AG04449 (cell line): ENCODE measurements at regions not wholly inside any gene's neighbourhood (a gene's known extent, or its start where the extent isn't known, plus 50 kb on each side); places are given as distances from the start of the nearest gene placed in this dataset.

Experiments used
- CTCF ChIA-PET: fragments of 350-600 bp; formaldehyde crosslinking; extraction: SDS; loops from one replicate; lab custom pipeline; 2021; ENCODE audit warnings: antibody characterized with exemption; lab: Yijun Ruan, JAX
- POLR2A ChIA-PET: fragments of 400-600, 350-600 bp; formaldehyde crosslinking; extraction: SDS; loops from one replicate; lab custom pipeline; 2020; ENCODE audit warnings: antibody characterized with exemption, inconsistent platforms; lab: Yijun Ruan, JAX
- DNase-seq: peaks from one replicate; pipeline ENCODE4 v3.0.0-alpha.2; 2010; ENCODE audit warnings: low read depth, low spot score
- H3K4me3 ChIP-seq: 2 replicates; pipeline ENCODE4 v1.5.1; 2011; ENCODE audit warnings: low read depth, mild to moderate bottlenecking, control low read depth, low read length
- CTCF ChIP-seq: IDR thresholded peaks from one replicate; pipeline ENCODE4 v1.5.1; 2011; ENCODE audit warnings: mild to moderate bottlenecking, moderate library complexity, low read length, control low read depth, inconsistent platforms; ENCODE audit not compliant: insufficient read depth; ENCODE audit errors: missing control alignments

GRCh38 chr5:7015586-7016256 lies 302.5 kb downstream of the TENT4A start:
- no peak for TF ChIP-seq CTCF
- H3K4me3 ChIP-seq = no peak overlapping the region
- ChIA-PET CTCF (no interaction called here), POLR2A (no interaction called here)
- DNase-seq = no peak

- CTCF ChIA-PET = no interaction called here
- no peak for DNase-seq
- no peak overlapping the region for H3K4me3 ChIP-seq
- no peak for TF ChIP-seq CTCF
- POLR2A ChIA-PET = no interaction called here
Observed at GRCh38 chr5:7016999-7017747, 303.9 kb downstream of the TENT4A start.

- DNase-seq = no peak
- H3K4me3 ChIP-seq = no peak overlapping the region
- TF ChIP-seq CTCF = no peak
- ChIA-PET POLR2A (no interaction called here), CTCF (no interaction called here)
Observed at GRCh38 chr5:7018198-7018597, 305.0 kb downstream of the TENT4A start.

GRCh38 chr5:7018601-7019000 lies 305.4 kb downstream of the TENT4A start:
- ChIA-PET CTCF (no interaction called here), POLR2A (no interaction called here)
- no peak for DNase-seq
- H3K4me3 ChIP-seq = no peak overlapping the region
- no peak for TF ChIP-seq CTCF

GRCh38 chr5:7036192-7036835 lies 323.1 kb downstream of the TENT4A start:
- no peak overlapping the region for H3K4me3 ChIP-seq
- CTCF ChIA-PET = no interaction called here
- POLR2A ChIA-PET = no interaction called here
- TF ChIP-seq CTCF = no peak
- no peak for DNase-seq

GRCh38 chr5:7039074-7039473 lies 325.8 kb downstream of the TENT4A start:
- POLR2A ChIA-PET = no interaction called here
- no peak for TF ChIP-seq CTCF
- no peak for DNase-seq
- CTCF ChIA-PET = no interaction called here
- no peak overlapping the region for H3K4me3 ChIP-seq
